ENCODE measurements at regions not wholly inside any gene's neighbourhood (a gene's known extent, or its start where the extent isn't known, plus 50 kb on each side); places are given as distances from the start of the nearest gene placed in this dataset.

- TF ChIP-seq EP300 (IDR thresholded peaks at IDR 0.05) (no peak), CTCF (IDR thresholded peaks at IDR 0.05) (no peak), POLR2AphosphoS5 (IDR thresholded peaks at IDR 0.05) (peak in 2 of 3 donors; percentile 56 to 77)
These were observed 85.5 kb upstream of the TENT5A start for GRCh38 chr6:81838031-81838430.
